NCI-H1105 treated with DMSO at 0.1 percent for 48 hours (cell line): ENCODE measurements at regions not wholly inside any gene's neighbourhood (a gene's known extent, or its start where the extent isn't known, plus 50 kb on each side); places are given as distances from the start of the nearest gene placed in this dataset.

ENCODE experiments used
- DNase-seq: peaks from one replicate; lab custom pipeline; 2025; lab: John Stamatoyannopoulos, UW

GRCh38 chr3:31382856-31383255 lies 149.9 kb upstream of the STT3B start:
- DNase-seq: no peak

DNA sequence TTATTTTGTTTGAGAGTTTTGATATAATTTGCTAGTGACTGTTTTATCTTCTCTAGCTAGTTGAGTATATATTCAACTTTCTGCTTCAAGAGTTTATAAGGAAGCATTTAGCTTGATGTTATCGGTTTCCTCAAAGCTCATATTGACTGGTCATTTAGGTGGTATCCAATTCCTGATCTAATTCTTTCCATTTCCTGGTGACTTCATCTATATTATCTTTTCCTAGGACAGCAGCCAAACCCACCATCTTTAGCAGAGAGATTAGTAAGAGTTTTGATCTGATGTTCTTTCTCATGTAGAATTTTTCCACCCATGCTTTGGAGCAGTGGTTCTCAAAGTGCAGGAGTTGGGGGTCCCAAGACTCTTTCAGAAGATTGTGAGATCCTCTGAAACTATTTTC lies 148.6 kb upstream of the STT3B start:
- no peak for DNase-seq

GRCh38 chr3:31389939-31390338 lies 142.8 kb upstream of the STT3B start:
- no peak for DNase-seq

DNA sequence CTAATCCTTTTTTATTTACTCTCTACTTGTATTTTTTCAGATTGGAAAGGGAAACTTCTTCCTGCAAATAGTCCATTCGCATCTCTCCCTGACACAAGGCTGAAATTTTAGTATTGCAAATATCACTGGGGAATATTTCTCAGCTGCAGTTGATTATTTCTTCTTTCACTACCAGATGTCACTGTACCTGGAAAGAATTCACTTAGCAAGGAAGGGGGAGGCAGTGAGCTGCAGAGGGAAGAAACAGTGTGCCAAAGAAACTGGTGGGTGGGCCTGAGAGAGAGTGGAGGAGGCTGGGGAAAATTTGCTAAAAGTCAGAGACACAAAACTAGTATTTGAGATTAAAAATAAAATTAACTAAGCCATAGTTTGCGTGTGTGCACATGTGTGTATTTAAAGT lies 142.3 kb upstream of the STT3B start:
- DNase-seq: no peak

DNA sequence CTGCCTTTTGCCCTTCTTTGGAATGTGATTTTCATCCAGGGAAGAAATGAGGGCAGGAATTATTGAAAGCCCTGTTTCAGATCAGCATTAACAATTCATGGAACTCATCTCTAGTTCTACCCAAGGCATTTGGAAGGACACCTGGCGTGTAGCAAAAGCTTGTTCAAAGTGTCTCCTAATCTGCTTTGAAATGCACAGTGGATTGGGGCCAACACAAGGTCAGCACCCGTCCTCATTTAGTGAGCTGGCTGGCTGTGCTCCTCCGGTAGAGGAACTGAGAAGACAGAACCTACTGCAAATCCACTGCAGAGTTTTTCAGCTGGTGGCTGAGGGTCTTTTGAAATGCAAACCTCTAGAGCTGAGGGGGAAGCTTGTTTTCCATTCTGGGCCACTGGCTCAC lies 141.6 kb upstream of the STT3B start:
- DNase-seq: no peak

GRCh38 chr3:31392568-31392967 lies 140.2 kb upstream of the STT3B start:
- no peak for DNase-seq

DNA sequence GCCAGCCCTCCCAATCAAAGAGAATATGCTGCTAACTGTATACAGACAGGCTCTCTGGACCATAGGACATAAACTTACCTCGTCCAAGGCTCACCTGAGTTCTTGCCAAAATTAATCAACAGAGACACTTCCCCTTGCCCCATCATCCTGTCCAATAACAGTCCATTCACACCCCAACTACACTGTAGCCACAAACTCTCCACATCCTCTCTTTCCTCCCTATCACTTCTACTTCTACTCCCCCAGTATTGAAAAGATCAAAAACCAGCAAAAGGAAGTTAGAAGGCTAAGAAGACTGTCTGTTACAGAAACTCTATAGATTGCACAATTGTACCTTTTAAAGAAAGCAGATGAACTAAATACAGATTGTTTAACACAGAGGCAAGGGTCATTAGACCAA lies 133.5 kb upstream of the STT3B start:
- DNase-seq: no peak

- DNase-seq: no peak
Observed at GRCh38 chr3:31402117-31402516, 130.6 kb upstream of the STT3B start.

DNA sequence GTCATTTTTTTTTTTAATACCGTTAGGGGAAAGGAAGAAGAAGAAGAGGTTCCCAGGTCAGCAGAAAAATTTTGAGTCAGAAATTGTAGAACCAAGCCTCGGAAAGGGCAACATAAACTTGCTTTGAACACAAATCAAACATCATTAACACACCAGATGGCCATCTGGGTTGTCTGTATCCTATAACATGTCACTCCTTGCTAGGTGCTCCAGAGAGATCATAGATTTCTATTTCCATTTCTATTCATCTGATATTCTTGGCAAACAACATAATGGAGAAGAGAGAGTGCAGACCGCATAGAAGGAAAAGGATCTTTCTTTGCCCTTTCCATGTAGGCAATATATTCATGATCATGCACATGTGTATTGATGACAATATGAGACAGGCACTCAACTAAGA lies 129.5 kb upstream of the STT3B start:
- DNase-seq: no peak

- DNase-seq: no peak
Observed at GRCh38 chr3:31404871-31405270, 127.9 kb upstream of the STT3B start.

DNA sequence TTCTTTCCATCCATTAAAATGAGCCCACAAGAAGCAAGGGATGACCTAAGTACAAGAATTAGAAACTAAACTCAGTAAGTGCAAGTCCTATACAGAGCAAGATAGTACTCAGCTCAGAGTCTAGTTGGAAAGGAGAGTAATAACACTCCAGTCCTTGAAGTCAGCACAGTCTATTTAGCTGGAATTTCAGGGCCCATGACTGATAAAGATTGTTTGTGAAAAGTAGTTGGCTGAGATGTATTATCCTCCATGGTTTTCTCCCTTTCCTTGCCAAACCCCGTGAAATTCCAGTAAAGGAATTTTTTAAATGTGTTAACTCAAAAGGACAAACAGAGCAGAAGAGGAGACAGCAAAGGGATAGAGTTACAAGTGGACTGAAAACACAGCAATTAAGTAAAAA lies 127.2 kb upstream of the STT3B start:
- DNase-seq: no peak

GRCh38 chr3:31406896-31407295 lies 125.8 kb upstream of the STT3B start:
- DNase-seq: no peak

DNA sequence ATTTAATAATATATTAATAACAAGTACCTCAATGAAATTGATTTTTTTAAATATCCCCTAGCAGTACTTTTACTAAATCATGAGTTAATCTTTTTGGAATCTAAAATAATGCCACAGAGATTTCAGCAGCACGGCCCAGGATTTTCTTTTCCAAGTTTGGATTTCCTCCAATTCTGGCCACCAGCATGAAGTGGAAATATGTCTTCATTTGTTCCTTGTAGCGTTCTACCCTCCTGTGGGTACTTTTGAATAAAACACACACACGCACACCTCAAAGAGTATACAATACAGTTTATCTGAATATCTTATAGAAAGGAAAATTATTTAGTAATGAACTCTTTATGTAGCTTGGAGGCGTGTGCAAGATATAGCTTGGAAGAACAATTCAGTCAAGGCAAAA lies 125.1 kb upstream of the STT3B start:
- DNase-seq: no peak

- DNase-seq: no peak
Observed at GRCh38 chr3:31408720-31409119, 124.0 kb upstream of the STT3B start.

DNA sequence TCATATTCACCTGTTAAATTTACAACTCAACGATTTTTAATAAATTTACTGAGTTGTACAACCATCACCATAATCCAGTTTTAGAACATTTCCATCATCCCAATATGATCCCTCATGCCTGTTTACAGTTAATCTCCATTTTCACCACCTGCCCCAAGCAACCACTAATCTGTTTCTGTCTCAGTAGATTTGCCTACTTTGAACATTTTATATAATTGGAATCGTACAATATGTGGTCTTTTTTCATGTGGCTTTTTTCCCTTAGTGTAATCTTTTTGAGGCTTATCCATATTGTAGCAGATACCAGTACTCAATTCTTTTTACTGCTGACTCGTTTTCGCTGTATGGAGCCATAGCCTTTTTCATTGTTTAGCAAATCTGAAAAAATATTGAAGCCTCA lies 123.3 kb upstream of the STT3B start:
- no peak for DNase-seq

GRCh38 chr3:31409866-31410265 lies 122.9 kb upstream of the STT3B start:
- DNase-seq: no peak

DNA sequence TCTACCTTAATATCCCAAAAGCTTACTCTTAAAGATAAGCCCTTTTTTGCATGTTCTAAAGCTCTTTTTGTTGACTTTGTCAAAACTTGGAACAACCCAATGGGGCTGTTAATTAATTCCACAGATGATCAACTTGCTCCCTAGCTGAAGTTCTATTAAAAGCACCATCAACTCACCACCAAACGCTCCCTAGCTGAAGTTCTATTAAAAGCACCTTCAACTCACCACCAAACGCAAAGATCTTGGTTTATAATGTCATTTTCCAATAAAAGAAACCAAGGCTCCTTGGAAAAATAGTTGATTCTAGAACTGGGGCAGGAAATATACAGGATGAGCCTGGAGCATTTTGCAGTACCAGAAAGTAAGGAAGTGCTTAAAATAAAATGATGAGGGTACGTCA lies 122.3 kb upstream of the STT3B start:
- no peak for DNase-seq

DNA sequence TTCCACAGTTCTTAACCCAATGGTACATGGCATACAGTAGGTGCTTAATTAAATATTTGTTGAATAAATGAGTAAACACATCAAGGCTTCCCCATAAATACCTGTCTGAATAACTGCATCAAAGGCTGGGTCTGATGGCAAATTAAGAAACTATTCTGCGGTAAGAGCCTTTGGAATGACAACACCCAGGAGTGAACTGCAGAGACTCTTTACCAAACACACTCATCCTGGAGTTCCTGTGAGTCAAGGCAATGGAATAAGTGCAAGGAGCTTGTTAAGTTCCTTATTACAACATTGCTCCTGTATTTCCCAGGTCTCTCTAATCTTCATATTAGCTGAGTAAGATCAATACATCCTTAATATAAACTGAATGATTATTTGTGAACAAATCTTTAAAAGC lies 119.9 kb upstream of the STT3B start:
- no peak for DNase-seq

DNA sequence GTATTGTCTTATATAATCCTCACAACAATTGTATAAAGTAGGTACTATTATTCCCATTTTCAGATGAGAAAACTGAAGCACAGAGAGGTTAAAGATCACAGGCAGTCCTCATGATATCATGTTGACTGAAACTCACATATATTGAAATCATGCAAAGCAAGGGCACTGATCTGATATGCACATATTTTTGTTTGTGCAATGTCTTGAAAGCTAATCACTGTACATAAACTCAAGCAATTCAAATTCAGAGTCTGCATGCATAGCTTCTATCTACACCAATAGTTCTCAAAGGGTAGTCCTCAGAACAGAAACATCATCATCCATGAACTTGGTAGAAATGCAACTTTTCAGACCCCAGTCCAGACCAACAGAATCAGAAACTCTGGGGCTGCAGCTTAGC lies 119.2 kb upstream of the STT3B start:
- DNase-seq: no peak

- no peak for DNase-seq
Observed at GRCh38 chr3:31416980-31417379, 115.7 kb upstream of the STT3B start.

GRCh38 chr3:31417486-31417885 lies 115.2 kb upstream of the STT3B start:
- no peak for DNase-seq

- DNase-seq: no peak
Observed at GRCh38 chr3:31420311-31420710, 112.4 kb upstream of the STT3B start.

DNA sequence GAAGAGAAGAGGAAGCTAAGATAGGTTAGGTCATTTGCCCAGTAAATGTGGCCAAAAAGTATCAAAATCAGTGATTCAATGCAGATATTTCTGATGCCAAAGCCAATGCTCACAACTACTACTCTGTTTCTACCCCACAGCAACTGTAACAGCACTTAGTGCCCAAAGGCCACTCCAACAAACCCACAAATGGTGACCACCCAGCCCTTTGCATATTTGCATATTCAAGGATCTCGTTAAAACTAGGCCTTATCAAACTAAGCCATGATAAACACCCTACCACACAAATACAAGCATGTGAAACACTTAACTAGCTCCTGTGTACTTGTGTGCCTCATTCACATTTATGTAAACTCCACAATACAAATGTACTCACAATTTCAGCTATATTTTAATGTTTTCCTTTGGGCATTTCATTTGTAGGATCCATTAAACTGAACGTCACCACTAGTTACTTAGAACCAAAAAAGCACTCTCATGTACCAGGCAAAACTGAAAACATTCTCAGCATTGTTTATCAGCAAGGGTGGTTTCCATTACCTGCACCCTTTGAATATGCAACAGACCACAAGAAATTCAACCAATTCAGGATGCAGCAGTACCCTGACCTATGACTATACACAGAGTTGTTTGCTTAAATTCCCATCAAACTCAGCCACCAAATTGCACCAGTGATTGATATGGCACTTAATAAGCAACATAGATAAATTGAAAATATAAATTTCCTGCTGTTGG lies 111.2 kb upstream of the STT3B start:
- no peak for DNase-seq

- DNase-seq: no peak
Observed at GRCh38 chr3:31422237-31422636, 110.5 kb upstream of the STT3B start.

GRCh38 chr3:31423482-31423881 lies 109.2 kb upstream of the STT3B start:
- DNase-seq: no peak
